ENCODE measurements at regions not wholly inside any gene's neighbourhood (a gene's known extent, or its start where the extent isn't known, plus 50 kb on each side); places are given as distances from the start of the nearest gene placed in this dataset.

- TF ChIP-seq ASH2L (IDR thresholded peaks at IDR 0.05; ENCODE audit: low read length), result no peak
- TF ChIP-seq CREB1 (IDR thresholded peaks at IDR 0.05), result no peak
- TF ChIP-seq POU5F1 (IDR thresholded peaks at IDR 0.05; ENCODE audit: low read depth, low read length), result no peak
- no peak for TF ChIP-seq RFX5 (IDR thresholded peaks at IDR 0.05; ENCODE audit: borderline replicate concordance, low read depth, low read length)
- no peak for TF ChIP-seq RAD21 (IDR thresholded peaks at IDR 0.05 in 1 of 2, conservative IDR thresholded peaks at IDR 0.05 in 1 of 2; ENCODE audit: low read depth in 2 of 2, low read length in 2 of 2)
- TF ChIP-seq ATF3 (IDR thresholded peaks at IDR 0.05; ENCODE audit: insufficient read depth, low read depth, low read length), result no peak
- no peak for TF ChIP-seq BACH1 (IDR thresholded peaks at IDR 0.05; ENCODE audit: low read length)
- no peak for TF ChIP-seq KDM4A (IDR thresholded peaks at IDR 0.05; ENCODE audit: low read depth, low read length, severe bottlenecking)
- no peak for TF ChIP-seq HDAC2 (IDR thresholded peaks at IDR 0.05; ENCODE audit: borderline replicate concordance in 1 of 2, low read depth in 2 of 2, low read length in 2 of 2)
- TF ChIP-seq KDM5A (IDR thresholded peaks at IDR 0.05; ENCODE audit: low read length), result no peak
- TF ChIP-seq CTCF (IDR thresholded peaks at IDR 0.05; ENCODE audit: control extremely low read depth in 1 of 3, insufficient read depth in 1 of 3, low read depth in 1 of 3, low read length in 3 of 3), result no peak
- no peak for TF ChIP-seq SP2 (IDR thresholded peaks at IDR 0.05; ENCODE audit: low read length)
- TF ChIP-seq SIX5 (IDR thresholded peaks at IDR 0.05; ENCODE audit: low read depth, low read length), result no peak
- TF ChIP-seq MAX (IDR thresholded peaks at IDR 0.05), result no peak
Observed at GRCh38 chr3:177312491-177312890, 115.2 kb upstream of the TBL1XR1 start (continued).
